NCI-H82 (cell line): ENCODE measurements at regions not wholly inside any gene's neighbourhood (a gene's known extent, or its start where the extent isn't known, plus 50 kb on each side); places are given as distances from the start of the nearest gene placed in this dataset.
A peak's percentile ranks its signal among the peaks of the same experiment; 100 is the strongest.

Experiments
- DNase-seq: peaks from one replicate; lab custom pipeline; 2025; lab: John Stamatoyannopoulos, UW

GRCh38 chr18:24878289-24878688 is 417.9 kb downstream of the HRH4 start:
- DNase-seq = peak; percentile 61

GRCh38 chr18:24885276-24885675 is 424.8 kb downstream of the HRH4 start:
- DNase-seq = no peak

GRCh38 chr18:24894880-24895279 is 434.4 kb downstream of the HRH4 start:
- no peak for DNase-seq

DNA sequence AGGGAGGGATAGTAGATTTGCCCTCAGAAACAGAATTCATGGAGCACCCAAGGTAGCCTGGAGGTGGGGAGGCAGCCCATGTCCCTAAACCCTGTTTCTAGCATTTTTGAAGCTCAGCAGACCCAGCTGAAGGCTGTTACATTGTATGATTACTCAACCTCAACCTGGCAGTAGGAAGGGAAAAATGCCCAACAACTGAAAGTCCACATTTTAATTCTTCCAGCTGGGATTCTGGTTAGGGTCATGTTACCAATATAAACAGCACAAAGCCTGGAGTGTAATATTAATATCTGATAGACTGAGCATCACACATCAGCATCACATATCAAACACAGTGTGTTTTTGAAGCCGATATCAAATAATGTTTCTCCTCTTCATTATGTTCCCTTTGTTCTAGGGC is 437.0 kb downstream of the HRH4 start:
- no peak for DNase-seq

GRCh38 chr18:24910221-24910620 is 441.7 kb downstream of the ZNF521 start:
- DNase-seq = no peak

DNA sequence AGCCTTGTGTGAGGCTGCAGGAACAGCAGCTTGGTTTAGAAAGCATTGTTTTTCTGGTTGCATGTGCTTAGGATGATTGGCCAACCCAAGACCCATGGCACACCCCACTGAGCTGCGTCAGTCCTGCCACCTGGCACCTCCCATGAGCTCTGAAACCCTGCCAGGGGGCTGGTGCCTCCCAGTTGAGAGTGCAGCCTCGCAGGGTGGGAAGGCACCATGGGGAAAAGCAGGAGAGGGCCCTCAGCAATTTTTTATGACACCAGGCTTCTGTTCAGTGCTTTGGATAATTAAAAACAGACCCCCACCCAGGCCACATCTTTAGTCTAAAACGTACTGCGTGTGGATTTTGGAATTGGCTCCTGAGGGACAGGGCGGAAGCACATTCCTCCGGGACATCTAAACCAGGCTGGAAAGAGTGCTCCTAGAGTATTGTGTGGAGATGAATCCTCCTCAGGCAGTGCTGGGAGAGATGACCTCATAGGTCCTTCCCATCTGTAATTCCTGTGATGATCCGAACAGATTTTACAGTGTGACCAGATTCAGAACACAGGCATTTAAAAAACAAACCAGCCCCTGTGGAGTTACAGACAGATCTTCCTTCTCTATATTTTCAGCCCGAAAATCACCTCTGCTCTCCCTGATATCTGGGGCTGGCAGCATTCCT is 438.3 kb downstream of the ZNF521 start:
- no peak for DNase-seq

DNA sequence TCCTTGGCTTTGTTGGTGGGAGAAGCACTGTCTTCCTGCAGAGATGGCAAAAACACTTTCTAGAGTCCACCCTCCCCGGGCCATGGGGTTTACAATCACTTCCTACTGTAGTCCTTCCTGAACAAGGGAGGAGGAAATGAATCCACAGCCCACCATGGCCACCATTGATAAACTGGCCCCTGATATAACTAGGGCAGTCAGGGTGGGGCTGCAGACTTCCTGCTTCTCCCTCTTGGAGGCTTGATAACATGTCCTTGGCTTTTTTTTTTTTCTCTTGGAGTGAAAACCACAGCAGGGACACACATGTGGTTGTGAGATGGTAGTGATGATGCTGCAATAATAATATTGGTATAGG is 437.8 kb downstream of the ZNF521 start:
- DNase-seq = no peak

GRCh38 chr18:24914685-24915084 is 437.3 kb downstream of the ZNF521 start:
- no peak for DNase-seq

DNA sequence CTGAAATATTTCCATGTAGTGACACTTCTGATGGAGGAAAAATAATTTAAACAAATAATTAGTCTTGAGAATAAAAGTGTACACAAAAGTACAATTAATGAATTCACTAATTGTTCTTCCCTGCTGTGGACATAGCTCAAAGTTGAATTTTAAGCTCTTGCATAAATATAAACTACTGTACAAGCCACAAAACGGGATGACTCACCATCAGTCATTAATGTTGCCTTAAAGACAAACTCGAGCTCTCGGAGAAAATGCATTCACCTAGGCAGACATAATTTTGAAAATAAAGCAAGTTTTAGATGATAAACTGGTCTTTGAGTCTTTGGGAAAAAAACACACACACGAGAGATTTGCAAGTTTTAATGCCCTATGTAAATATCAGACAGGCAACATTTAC is 436.4 kb downstream of the ZNF521 start:
- DNase-seq = no peak

- no peak for DNase-seq
These were observed 434.2 kb downstream of the ZNF521 start for GRCh38 chr18:24917767-24918166.

DNA sequence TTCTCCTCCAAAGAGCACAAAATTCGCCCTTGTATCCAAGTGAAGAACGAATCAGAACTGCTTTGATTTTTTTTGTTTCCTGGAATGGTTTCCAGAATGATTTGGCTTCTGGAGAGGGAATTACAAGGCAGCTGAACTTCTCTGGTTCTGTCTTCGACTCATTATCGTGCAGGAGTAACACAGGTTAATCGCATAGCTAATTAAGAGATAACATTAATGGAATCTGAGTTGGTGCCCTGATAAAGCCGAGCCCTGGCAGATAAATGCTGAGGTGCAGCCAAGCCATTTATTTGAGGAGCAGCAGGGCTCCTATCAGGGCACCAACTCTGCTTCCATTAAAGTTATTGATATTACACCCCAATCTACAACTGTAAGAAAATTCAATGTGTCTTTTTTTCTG is 433.7 kb downstream of the ZNF521 start:
- peak; percentile 22 for DNase-seq

DNA sequence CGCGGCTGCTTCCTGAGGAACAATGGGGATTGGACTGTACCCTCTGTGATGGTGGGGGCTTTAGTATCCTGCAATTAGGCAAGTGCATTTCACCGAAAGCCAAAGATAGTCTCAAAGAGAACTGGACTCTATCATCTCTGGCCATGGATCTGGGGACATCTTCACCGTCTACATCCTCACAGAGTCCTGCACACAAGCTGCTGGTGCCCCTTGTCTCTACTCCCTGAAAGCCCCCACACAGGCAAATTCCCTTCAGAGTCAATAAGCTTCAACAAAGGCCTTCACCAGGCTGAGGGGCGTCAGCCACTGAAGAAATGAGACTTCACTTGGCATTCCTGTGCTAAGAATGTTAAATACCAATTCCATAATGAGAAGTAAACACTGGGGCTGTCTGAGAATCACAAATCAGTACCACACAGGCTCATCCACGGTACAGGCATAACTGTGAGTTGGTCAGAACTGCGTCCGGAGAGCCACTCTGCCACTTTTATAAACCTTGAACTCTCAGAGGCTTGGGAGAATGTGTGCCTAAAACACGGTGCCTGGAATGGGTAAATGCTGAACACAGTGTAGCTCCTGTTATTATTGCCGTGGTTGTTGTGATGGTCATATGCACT is 432.7 kb downstream of the ZNF521 start:
- DNase-seq = no peak

DNA sequence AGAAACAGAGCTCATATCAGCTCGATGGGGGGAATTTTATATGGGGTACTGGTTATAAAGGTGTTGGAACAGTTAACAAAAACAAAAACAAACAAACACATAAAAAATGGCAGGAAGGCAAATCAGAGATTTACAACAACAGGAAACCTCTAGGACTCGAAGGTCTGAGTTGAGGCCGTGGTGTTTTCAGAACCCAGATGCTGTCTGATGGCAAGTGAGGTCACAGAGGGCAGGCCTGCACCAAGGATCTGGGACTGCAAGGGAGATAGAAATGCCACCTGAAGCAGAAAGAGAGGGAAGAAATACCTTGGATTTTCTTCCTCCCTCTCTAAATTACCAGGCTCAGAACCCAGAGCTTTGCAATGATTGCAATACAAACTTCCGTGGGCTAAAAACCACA is 429.5 kb downstream of the ZNF521 start:
- no peak for DNase-seq

GRCh38 chr18:24923138-24923537 is 428.8 kb downstream of the ZNF521 start:
- DNase-seq = no peak

DNA sequence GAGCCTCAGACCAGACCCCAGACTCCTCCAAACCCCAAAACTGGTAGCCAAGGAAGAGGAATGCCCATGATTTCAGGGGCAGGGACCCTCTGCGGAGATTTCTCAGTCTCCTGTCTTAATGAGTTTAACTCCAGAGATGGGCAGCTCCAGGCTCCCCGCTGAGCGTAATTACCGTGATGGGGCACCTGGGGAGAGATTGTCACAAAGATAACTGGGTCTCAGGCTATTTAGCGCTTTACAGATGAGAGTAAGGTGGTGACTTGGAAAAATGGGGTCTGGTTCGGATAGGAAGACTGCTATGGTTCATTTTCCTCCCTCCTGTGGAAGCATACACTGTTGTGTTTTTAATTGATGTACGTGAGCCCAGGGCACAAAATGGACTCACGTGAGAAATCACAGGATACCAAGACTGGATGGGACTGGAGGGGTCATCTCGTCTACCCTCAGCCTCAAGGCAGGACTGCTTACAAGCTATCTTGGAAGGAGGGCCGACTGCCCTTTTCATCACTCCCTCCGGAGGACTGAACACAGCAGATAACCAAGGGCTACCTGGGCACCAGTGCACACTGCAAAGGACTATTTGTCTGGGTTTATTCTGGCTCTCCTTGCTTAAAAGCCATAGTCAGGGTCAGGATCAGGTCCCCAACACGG is 427.8 kb downstream of the ZNF521 start:
- no peak for DNase-seq

GRCh38 chr18:24926649-24927048 is 425.3 kb downstream of the ZNF521 start:
- no peak for DNase-seq

- DNase-seq = no peak
These were observed 423.6 kb downstream of the ZNF521 start for GRCh38 chr18:24928301-24928878.

DNA sequence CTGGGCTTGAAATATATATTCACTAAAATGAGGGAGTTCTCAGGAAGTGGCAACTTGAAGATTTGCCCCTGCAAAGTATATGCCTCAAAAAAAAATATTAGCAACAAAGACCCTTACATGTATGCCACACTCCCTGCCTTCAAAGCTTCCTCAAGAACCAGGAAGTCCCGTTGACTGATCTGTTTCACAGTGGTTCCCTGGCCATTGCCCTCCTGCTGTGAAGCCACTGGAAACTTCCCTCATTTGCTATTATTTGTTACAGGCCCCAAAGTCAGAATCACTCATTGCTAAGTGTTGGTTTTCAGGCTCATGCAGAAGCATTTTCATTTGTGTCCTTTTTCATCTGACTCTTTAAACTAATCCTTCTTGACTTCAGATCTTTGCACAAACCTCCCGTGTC is 421.5 kb downstream of the ZNF521 start:
- no peak for DNase-seq

DNA sequence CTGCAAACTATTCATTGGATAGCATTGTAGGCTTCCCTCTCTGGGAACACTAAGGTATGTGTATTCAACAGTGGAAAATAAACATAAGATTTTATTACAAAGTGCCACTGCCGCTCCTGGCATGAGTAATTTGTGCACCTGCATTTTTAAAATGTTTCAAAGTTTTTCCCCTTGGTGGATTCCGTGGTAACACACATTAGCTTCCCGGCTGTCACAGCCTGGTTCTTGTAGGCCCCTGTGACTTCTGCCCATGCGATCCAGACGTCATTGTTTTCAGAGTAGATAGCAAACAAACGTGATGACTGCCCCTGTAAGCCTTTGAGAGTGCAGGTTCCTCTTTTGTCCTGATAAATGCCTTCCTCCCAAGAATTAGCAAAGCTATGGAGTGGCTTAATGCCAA is 421.0 kb downstream of the ZNF521 start:
- DNase-seq = no peak

- DNase-seq = no peak
These were observed 418.6 kb downstream of the ZNF521 start for GRCh38 chr18:24933345-24933744.

DNA sequence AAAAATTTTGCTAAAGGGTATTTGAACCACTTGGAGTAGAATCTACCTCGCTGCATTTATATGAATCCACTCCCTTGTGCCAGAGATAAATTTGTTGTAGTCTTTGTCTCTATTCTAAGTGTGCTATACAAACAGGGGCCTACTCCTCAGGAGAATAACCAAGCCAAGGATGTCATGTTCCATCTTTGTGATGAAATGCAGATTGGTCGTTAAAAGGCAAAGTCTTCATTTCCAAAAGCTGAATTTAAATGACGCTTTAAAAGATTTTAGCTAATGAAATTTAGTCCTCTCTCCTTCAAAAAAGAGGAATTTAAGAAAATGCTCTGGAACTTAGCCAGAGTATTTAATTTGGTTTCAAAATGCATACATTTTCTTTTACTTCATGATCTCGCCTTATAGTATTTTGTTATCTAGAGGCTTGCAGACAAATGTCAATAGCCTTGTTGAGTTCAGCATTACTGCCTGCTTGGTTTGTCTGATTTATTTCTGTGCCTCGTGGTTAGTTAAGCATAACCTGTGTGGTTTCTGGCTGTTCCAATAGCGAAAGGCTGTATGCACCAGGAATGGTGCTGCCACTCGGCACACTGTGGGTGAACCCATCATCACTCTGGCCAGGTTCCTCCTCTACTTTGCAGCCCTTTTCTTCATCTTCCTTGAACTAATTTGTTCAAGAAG is 417.6 kb downstream of the ZNF521 start:
- DNase-seq = no peak

DNA sequence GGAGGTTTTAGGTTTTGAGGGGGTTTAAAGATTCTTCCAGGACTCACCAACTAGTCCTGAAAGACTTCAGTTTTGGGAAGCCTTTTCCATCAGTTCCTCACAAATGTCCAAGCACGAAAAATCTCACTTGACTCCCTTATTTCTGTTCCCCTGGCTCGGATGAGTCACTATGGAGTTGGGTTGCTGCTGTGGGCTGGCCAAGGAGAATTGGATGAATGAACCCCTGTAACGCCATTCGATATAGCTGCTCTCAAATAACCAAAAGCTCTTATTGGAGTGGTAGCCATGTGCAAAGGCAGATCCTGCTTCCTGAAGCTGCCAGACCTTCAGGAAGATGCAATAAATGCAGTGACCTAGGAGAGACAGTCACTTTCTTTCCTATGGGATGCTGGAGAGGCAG is 417.0 kb downstream of the ZNF521 start:
- DNase-seq = no peak

DNA sequence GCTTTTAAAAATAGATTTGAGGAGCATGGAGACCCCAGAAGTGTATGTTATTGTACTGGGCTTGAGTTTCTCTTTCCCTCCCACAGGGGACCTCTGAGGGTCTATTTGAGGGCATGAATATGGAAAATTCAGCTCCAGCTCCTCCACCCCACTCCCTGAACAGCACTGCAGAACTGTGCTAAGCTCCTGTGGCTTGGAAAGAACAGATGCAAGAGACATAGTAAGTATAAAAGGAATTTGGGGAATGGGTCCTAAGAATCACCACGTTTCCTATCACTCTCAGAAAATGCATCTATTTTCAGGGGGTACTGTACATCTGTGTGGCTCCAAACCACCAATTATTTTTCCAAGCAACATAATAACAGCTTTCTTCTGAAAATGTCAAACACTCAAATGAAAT is 416.1 kb downstream of the ZNF521 start:
- no peak for DNase-seq
